GM23338 (cell line): ENCODE measurements at regions not wholly inside any gene's neighbourhood (a gene's known extent, or its start where the extent isn't known, plus 50 kb on each side); places are given as distances from the start of the nearest gene placed in this dataset.

Source experiments
- ATAC-seq: fragments of 200-7000 bp; cut with Tn5 transposase; 3 replicates; pipeline ENCODE4 v1.9.1; 2020
- DNase-seq: peaks from one replicate; pipeline ENCODE4 v3.0.0-alpha.2; 2015; ENCODE audit warnings: low spot score
- H2AFZ ChIP-seq: fragments of 200-600 bp; sonication (generic); 2 replicates; pipeline ENCODE4 v1.8.0; 2016; ENCODE audit warnings: antibody characterized with exemption, mild to moderate bottlenecking, moderate library complexity
- H3F3A ChIP-seq: fragments of 200-600 bp; sonication (generic); replicated peaks from 2 replicates; pipeline ENCODE4 v1.8.0; 2017; ENCODE audit warnings: antibody characterized with exemption, mixed run types, low read depth
- H3K27ac ChIP-seq: fragments of 200-600 bp; sonication (generic); 2 replicates; pipeline ENCODE4 v1.6.1; 2016; ENCODE audit warnings: low read depth
- H3K27me3 ChIP-seq: fragments of 200-600 bp; sonication (generic); 2 replicates; pipeline ENCODE4 v1.8.0; 2016; ENCODE audit warnings: mild to moderate bottlenecking, mixed run types, moderate library complexity; ENCODE audit not compliant: insufficient read depth
- H3K36me3 ChIP-seq: fragments of 200-600 bp; sonication (generic); 2 replicates; pipeline ENCODE4 v1.8.0; 2016; ENCODE audit warnings: mild to moderate bottlenecking; ENCODE audit not compliant: insufficient read depth
- H3K4me1 ChIP-seq: fragments of 200-600 bp; sonication (generic); 2 replicates; pipeline ENCODE4 v1.8.0; 2016; ENCODE audit warnings: mild to moderate bottlenecking, moderate library complexity; ENCODE audit not compliant: insufficient read depth
- H3K4me2 ChIP-seq: fragments of 200-600 bp; sonication (generic); 2 replicates; pipeline ENCODE4 v1.7.1; 2017; ENCODE audit warnings: mixed run types
- H3K4me3 ChIP-seq: fragments of 200-600 bp; sonication (generic); 2 replicates; pipeline ENCODE4 v1.6.1; 2016; ENCODE audit warnings: mixed run types
- H3K79me2 ChIP-seq: fragments of 200-600 bp; sonication (generic); replicated peaks from 2 replicates; pipeline ENCODE4 v1.8.0; 2017; ENCODE audit warnings: mild to moderate bottlenecking; ENCODE audit not compliant: insufficient read depth
- H3K9me2 ChIP-seq: fragments of 200-600 bp; sonication (generic); 2 replicates; pipeline ENCODE4 v1.8.0; 2017; ENCODE audit not compliant: insufficient read depth
- H4K20me1 ChIP-seq: fragments of 200-600 bp; sonication (generic); replicated peaks from 2 replicates; pipeline ENCODE4 v1.8.0; 2017; ENCODE audit warnings: mild to moderate bottlenecking; ENCODE audit not compliant: insufficient read depth
- H3K27ac Mint-ChIP-seq: 2 replicates; pipeline ENCODE4 v1.8.0; 2020; ENCODE audit warnings: inconsistent platforms, mild to moderate bottlenecking, moderate library complexity, mixed read lengths
- H3K27me3 Mint-ChIP-seq: 3 replicates; pipeline ENCODE4 v1.8.0; 2022; ENCODE audit warnings: low read depth, mild to moderate bottlenecking, moderate library complexity, mixed read lengths, inconsistent platforms; ENCODE audit not compliant: insufficient read depth, poor library complexity
- H3K36me3 Mint-ChIP-seq: 3 replicates; pipeline ENCODE4 v1.8.0; 2021; ENCODE audit warnings: low read depth, mild to moderate bottlenecking, inconsistent platforms, moderate library complexity, mixed read lengths
- H3K4me1 Mint-ChIP-seq: 3 replicates; pipeline ENCODE4 v1.8.0; 2020; ENCODE audit warnings: mild to moderate bottlenecking, inconsistent platforms, mixed read lengths
- H3K4me3 Mint-ChIP-seq: 3 replicates; pipeline ENCODE4 v1.8.0; 2021; ENCODE audit warnings: moderate library complexity, mild to moderate bottlenecking, inconsistent platforms, mixed read lengths
- H3K9me3 Mint-ChIP-seq: 3 replicates; pipeline ENCODE4 v1.8.0; 2020; ENCODE audit warnings: moderate library complexity, mild to moderate bottlenecking, inconsistent platforms, mixed read lengths
- CTCF ChIP-seq, 2 experiments: fragments of 200-600 bp in 1 of 2; sonication (generic) in 1 of 2; conservative IDR thresholded peaks; 2 replicates each; pipeline versions ENCODE4 v1.5.1 to v1.6.1; 2016 to 2017; ENCODE audit warnings: antibody characterized with exemption in 2 of 2, low read depth in 2 of 2, mild to moderate bottlenecking in 2 of 2, moderate library complexity in 1 of 2
- ETS1 ChIP-seq: IDR thresholded peaks from 2 replicates; pipeline ENCODE4 v1.6.1; 2016; ENCODE audit warnings: antibody characterized with exemption
- EZH2 ChIP-seq: fragments of 200-600 bp; sonication (generic); IDR thresholded peaks from one replicate; pipeline ENCODE4 v1.8.0; 2017; ENCODE audit warnings: antibody characterized with exemption, mild to moderate bottlenecking, low read depth; ENCODE audit not compliant: unreplicated experiment
- EZH2phosphoT487 ChIP-seq: fragments of 200-600 bp; sonication (generic); IDR thresholded peaks from one replicate; pipeline ENCODE4 v1.8.1; 2018; ENCODE audit warnings: antibody characterized with exemption; ENCODE audit not compliant: unreplicated experiment
- JUNB ChIP-seq: IDR thresholded peaks from one replicate; pipeline ENCODE4 v1.6.1; 2016; ENCODE audit warnings: antibody characterized with exemption; ENCODE audit not compliant: unreplicated experiment
- POLR2AphosphoS5 ChIP-seq: IDR thresholded peaks from 2 replicates; pipeline ENCODE4 v1.6.1; 2016; ENCODE audit warnings: antibody characterized with exemption, low read depth
- STAT1 ChIP-seq: IDR thresholded peaks from one replicate; pipeline ENCODE4 v1.6.1; 2016; ENCODE audit warnings: antibody characterized with exemption; ENCODE audit not compliant: unreplicated experiment
- ZNF114 ChIP-seq: fragments of 250-450 bp; sonication (Bioruptor Pico); IDR thresholded peaks from 2 replicates; pipeline ENCODE4 v1.5.0; 2020; ENCODE audit warnings: mild to moderate bottlenecking, moderate library complexity
- ZNF331 ChIP-seq: fragments of 250-450 bp; sonication (Bioruptor Pico); IDR thresholded peaks from 2 replicates; pipeline ENCODE4 v1.5.0; 2020; ENCODE audit warnings: low read depth, mild to moderate bottlenecking, moderate library complexity
- TF ChIP-seq, protein P1 (sequence below): IDR thresholded peaks from one replicate; pipeline ENCODE4 v1.6.1; 2018; ENCODE audit warnings: antibody characterized with exemption; ENCODE audit not compliant: unreplicated experiment

DNA sequence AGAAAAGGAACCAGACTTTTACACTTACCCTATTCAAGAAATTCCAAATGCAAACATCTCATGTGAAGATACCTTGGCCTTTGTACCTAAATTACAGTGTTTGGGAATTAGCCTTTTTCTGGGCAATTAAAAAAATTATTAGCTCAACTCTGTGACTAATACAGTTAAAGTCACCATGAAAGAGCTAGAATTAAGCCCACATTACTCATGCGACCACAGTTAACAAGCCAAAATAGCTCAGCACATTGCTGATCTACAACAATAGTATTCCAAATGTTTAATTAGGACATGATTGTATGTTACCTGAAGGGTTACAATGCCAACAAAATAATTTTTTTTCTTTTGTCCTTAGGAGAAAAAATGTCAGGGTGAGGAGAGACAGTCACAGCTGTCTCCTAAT, 263.6 kb upstream of the GPC6 start (continued):
- TF ChIP-seq, protein P1, sequence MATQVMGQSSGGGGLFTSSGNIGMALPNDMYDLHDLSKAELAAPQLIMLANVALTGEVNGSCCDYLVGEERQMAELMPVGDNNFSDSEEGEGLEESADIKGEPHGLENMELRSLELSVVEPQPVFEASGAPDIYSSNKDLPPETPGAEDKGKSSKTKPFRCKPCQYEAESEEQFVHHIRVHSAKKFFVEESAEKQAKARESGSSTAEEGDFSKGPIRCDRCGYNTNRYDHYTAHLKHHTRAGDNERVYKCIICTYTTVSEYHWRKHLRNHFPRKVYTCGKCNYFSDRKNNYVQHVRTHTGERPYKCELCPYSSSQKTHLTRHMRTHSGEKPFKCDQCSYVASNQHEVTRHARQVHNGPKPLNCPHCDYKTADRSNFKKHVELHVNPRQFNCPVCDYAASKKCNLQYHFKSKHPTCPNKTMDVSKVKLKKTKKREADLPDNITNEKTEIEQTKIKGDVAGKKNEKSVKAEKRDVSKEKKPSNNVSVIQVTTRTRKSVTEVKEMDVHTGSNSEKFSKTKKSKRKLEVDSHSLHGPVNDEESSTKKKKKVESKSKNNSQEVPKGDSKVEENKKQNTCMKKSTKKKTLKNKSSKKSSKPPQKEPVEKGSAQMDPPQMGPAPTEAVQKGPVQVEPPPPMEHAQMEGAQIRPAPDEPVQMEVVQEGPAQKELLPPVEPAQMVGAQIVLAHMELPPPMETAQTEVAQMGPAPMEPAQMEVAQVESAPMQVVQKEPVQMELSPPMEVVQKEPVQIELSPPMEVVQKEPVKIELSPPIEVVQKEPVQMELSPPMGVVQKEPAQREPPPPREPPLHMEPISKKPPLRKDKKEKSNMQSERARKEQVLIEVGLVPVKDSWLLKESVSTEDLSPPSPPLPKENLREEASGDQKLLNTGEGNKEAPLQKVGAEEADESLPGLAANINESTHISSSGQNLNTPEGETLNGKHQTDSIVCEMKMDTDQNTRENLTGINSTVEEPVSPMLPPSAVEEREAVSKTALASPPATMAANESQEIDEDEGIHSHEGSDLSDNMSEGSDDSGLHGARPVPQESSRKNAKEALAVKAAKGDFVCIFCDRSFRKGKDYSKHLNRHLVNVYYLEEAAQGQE = no peak
- no peak for TF ChIP-seq ETS1
- no peak for TF ChIP-seq STAT1
- TF ChIP-seq JUNB = no peak
- TF ChIP-seq POLR2AphosphoS5 = no peak
- TF ChIP-seq ZNF331 = no peak

- Mint-ChIP-seq H3K27ac (no peak overlapping the region), H3K4me1 (no peaks in the 10 kb centered on the region), H3K9me3 (peaks cover 8% of the 10 kb centered on the region; the same call in 2 of the 3 replicates), H3K36me3 (peaks cover 6% of the 10 kb centered on the region), H3K27me3 (peaks cover 2% of the 10 kb centered on the region), H3K4me3 (no peak overlapping the region)
- Histone ChIP-seq H3K27ac (no peak overlapping the region), H3K27me3 (no peaks in the 10 kb centered on the region), H3K9me2 (peaks cover 3% of the 10 kb centered on the region; the same call in 1 of the 2 replicates), H3K4me1 (0 out of 2 replicates have a peak, but pooled peaks cover 4% of the 10 kb centered on the region), H3K79me2 (no peaks in the 10 kb centered on the region), H3K4me3 (no peak overlapping the region), H3K36me3 (no peaks in the 10 kb centered on the region), H3K4me2 (no peak overlapping the region), H2AFZ (peak overlapping the region; percentile 88), H3F3A (no peaks in the 10 kb centered on the region), H4K20me1 (no peaks in the 10 kb centered on the region)
- ATAC-seq (no peak), DNase-seq (peak; percentile 0)
- no peak for TF ChIP-seq JUNB
- no peak for TF ChIP-seq CTCF (conservative IDR thresholded peaks at IDR 0.05; ENCODE audit: low read depth in 2 of 2)
- TF ChIP-seq POLR2AphosphoS5 = no peak
- no peak for TF ChIP-seq STAT1
- no peak for TF ChIP-seq ZNF114 (CRISPR knock-in tag)
- no peak for TF ChIP-seq EZH2
- no peak for TF ChIP-seq ETS1
- TF ChIP-seq EZH2phosphoT487 = no peak
- TF ChIP-seq, protein P1 = no peak
These were observed 260.3 kb upstream of the GPC6 start for GRCh38 chr13:92966341-92966740.
